Fibroblast of skin of abdomen (primary cell): ENCODE measurements at regions not wholly inside any gene's neighbourhood (a gene's known extent, or its start where the extent isn't known, plus 50 kb on each side); places are given as distances from the start of the nearest gene placed in this dataset.

Source experiments
- DNase-seq: peaks from one replicate; pipeline ENCODE4 v3.0.0-alpha.2; 2013

DNA sequence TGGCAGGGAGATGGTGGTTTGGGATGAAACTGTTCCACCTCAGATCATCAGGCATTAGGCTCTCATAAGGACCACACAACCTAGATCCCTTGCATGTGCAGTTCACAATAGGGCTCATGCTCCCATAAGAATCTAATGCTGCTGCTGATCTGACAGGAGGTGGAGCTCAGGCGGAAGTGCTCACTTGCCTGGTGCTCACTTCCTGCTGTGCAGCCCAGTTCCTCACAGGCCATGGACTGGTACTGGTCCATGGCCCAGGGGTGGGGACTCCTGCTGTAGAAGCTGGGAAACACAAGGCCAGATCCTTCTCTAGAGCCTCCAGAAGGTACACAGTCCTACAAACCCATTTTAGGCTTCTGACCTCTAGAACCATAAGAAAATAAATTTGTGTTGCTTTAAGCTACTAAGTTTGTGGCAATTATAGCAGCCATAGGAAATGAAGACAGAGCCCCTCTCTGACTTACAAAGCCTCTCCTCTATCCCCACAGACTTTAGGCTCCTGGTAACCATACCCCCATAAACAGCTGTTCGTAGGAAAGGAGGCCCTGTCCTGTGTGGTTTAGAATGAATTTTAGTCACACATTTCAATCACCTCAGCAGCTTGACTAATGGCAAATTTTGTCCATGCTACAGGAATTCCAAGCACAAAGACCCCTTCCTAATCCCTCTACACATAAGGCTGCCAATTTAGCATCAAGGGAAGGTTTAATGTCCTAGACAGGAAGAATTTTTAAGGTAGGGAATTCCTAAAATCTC is 206.1 kb upstream of the PHYHIPL start:
- DNase-seq = no peak

- no peak for DNase-seq
Measured at GRCh38 chr10:58971211-58971610, 205.2 kb upstream of the PHYHIPL start.

GRCh38 chr10:58971796-58972491 is 204.5 kb upstream of the PHYHIPL start:
- no peak for DNase-seq

DNA sequence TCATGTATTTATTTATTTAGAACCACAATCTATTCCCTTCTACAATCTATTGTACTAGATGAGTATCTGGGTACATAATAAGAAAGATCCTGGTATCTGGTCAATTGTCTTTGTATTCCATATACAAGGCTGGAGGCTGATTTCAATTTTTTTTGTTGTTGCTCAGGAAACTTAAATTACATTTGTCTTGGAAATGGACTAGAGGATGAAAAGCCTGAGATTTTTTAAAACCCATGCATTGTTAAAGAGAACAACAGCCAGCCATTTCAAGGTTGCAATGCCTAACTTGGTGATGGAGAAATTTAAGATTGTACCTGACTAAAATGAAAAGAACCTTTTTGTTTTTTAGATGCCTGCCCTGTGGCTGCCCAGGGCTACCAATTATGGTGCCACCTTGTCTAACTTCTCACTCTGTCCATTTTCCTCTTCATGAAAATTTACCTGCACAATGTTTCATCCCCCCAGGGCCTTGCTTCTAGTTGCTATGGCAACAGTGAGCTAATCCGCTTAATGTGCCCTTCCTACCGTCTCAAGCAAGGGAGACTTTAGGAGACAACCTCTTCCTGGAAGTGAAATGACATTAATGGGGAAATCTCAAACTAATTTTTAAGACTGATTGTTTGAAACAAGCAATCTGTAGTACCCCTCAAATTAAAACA is 203.7 kb upstream of the PHYHIPL start:
- DNase-seq = no peak

DNA sequence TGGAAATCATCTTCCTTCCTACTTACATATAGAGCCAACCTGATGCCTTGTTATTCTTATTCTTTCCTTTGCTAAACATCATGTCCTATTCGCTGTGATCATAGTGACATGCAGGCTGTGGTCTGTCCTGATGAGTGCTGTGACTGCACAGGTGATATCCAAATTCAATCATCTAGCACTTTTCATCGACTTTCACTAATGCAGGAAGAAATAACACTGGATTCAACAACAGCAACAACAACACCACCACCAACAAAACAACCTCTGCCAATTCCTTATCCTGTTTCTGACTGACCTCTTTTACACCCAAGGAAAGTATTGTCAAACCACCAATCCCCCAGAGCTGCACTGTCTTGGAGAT is 203.2 kb upstream of the PHYHIPL start:
- DNase-seq = no peak

GRCh38 chr10:58976254-58976653 is 200.2 kb upstream of the PHYHIPL start:
- no peak for DNase-seq

DNA sequence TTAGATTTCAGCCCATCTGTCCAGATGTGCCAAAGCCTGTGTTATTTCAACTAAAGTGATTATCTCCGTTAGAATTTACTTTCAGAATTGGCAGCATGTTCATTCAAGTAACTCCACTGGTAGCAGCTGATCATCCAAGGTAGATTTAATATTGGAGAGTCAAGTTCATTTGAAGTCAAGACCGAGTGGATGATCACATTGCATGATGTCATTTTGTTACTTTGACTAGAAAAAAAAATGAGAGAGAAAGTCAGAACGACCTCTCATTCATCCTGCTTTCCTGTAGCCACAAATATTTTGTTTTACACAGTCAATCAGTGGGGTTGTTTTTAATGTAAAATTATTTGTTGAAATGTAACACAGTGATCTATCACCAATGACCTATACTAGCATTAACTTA is 196.7 kb upstream of the PHYHIPL start:
- no peak for DNase-seq

- DNase-seq = no peak
Measured at GRCh38 chr10:58980826-58981415, 195.5 kb upstream of the PHYHIPL start.

DNA sequence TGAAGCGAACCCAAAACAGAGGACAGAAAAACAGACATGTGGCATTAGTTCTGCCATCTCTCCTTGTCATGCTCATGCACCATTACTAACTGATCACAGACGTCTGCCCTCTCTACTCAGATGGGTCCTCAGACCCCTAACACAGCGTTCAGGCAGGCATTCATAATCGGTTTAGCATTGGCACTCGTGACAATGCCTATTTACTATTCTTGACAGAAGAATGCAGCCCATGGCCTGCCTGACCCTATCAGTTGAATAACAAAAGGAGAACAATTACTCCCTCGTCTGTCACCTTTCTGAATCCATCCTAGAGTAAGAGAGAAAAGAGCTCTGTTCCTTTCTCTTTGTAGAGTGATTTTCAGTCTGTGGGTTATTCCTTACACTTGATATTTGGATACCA is 194.6 kb upstream of the PHYHIPL start:
- no peak for DNase-seq

DNA sequence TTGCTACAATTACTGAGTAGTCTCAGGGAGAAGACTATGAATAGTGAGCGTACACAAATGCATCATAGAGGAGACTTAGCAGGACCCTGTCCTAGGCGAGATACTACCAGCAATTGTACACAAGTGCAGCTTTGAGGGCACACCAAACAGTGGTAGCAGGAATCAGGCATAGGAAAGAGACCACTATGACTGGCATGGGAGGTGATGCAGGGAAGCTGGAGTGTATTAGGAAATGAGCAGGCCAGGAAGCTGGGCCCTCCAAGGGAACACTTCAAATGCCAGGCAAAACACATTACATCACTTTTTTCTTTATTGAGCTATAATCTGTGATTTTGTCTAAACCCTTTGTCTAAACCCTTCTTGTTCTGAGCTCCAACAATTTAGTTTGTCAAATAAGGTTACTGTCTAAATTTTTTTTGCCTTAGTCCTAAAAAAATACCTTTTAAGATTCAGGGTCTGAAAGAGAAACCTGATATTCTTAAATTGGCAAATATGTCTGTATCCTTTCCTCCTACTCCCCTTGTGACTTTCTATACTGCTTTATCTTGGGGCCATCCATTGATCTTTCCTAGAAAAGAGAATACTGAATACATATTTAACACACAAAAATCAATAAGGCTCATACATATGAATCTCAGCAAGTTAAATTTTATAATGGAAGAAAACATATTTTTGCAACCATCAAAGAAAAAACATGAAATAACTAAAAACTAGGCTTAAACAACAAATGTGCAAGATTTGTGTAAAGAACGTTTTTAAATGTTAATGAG is 193.8 kb upstream of the PHYHIPL start:
- no peak for DNase-seq

DNA sequence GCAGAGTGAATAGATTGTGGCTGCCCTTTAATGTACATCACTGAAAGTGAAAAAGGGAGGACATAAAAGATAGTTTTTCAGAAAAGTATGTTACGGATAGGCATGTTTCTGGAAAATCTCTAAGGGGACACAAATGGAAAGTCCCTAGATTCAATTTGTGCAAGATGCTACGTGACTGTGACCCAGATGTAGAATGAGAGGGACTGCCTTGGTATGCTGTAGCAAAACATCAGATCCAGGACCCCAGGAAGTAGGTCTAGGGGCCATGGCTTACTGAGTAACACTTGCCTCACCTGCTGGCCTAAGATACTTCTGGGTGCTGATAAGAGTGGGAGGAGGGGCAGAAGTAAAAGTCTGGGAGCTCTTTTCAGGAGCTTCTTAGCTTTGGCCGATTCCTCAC is 191.2 kb upstream of the PHYHIPL start:
- DNase-seq = no peak

DNA sequence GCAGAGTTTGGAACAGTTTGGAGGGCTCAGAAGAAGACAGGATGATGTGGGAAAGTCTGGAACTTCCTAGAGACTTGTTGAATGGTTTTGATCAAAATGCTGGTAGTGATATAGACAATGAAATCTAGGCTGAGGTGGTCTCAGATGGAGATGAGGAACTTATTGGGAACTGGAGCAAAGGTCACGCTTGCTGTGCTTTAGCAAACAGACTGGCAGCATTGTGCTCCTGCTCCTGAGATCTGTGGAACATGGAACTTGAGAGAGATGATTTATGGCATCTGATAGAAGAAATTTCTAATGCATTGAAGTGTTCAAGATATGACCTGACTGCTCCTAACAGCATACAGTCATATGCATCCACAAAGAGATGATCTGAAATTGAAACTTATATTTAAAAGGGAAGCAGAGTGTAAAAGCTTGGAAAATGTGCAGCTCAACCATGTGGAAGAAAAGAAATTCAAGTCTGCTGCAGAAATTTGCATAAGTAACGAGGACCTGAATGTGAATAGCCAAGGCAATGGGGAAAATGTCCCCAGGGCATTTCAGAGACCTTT is 186.9 kb upstream of the PHYHIPL start:
- DNase-seq = no peak

- no peak for DNase-seq
Measured at GRCh38 chr10:58990693-58991092, 185.8 kb upstream of the PHYHIPL start.

DNA sequence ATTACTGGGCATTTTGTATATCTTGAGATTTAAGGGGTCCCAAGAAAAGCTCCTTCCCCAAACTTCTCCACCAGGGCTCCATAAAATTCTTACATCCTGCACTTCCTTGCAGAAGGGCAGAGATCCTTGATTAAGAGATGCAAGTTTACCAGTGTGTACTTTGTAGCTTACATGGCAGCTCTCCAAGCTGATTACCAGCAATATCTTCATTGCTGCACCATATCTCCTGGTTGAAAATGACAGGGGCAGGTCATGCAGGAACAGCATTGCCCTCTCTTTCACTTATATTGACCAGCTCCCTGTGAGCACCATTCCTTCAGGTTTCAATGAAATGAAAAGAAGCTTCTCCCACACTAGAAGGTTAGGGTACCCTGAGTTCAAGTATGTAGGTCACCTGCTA is 184.6 kb upstream of the PHYHIPL start:
- no peak for DNase-seq

DNA sequence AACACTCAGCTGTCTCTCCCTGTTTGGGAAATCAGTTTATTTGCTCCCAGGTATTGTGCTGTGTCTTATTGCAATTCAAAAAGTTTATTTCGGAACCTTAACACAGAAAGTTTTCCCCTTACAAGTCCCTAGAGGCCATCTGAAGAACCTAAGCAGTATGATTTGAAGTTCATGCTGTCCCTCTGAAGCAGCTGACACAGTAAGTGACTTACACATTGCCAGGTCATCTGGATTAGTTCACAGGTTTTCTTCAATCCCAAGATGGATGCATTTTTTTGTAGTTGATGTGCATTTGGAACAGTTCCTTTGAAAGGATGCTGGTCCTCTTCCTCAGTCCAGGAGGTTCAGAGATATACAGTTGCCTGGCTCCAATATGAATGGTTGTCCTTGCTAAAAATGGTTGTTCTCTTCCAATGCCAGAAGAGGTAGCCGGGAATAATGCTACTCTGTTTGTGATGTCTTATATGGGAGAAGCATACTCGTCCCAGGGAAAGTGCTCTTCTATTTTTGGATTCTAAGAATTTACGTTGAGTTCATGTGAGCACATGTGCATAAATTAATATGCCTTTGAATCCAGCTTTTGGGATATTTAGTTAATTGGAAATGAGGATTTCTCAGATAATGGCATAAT is 183.5 kb upstream of the PHYHIPL start:
- no peak for DNase-seq

DNA sequence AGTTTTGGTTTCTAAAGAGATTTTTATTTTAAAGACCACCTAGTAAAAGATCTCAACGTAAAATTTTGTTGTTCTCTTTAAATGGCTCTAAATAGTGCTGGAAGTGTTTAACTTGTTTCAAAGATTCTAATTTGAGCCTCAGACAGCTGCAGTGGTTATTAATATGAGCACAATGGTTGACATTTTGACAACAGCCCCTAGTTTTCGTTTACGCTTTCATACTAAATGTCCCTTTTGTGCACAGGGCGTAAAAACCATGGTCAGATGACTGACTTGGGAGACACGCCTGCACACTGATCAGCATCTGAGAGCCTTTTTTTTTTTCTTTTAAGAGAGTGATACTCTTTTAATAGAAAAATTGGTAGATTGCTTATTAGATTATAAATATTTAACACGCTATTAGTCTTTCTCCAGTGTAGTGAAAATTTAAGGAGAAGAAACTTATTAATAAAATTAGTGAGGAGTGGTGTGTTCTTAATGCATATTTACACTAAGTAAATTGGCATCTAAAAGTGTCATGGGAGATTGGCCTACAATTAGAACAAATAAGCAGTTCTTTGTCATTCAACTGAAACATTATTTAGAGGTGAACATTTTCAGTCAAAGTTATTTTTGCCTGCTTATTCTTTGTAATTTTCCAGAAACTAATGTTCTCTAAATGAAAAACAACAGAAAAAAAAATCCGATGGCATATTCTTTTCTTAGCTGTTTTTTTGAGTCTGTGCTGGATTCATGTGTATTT is 182.8 kb upstream of the PHYHIPL start:
- DNase-seq = no peak

GRCh38 chr10:58994226-58995057 is 182.0 kb upstream of the PHYHIPL start:
- no peak for DNase-seq

- DNase-seq = no peak
Measured at GRCh38 chr10:58995058-58995596, 181.3 kb upstream of the PHYHIPL start.

- no peak for DNase-seq
Measured at GRCh38 chr10:58996063-58996462, 180.4 kb upstream of the PHYHIPL start.

DNA sequence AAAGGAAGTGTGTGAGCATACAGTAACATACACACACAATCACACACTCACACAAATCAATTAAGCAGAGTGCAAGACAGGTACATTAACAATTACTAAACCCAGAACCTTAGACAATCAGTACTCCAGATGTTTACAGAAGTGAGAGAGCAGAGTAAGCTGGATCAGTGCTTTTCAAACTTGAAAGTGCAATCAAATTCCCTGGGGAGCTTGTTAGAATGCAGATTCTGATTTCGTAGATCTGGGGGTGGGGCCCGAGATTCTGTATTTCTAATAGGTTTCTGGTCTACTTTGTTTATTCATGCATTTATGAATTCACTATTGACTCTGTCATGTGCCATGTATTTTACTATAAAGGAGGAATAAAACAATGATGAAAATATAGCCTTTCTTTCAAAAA is 179.6 kb upstream of the PHYHIPL start:
- DNase-seq = no peak
